ENCODE measurements at regions not wholly inside any gene's neighbourhood (a gene's known extent, or its start where the extent isn't known, plus 50 kb on each side); places are given as distances from the start of the nearest gene placed in this dataset.
A peak's percentile ranks its signal among the peaks of the same experiment; 100 is the strongest.

- peak overlapping the region; percentile 15 for H3K4me3 Mint-ChIP-seq
- POLR2A ChIA-PET, result interaction anchor here (1.0 to 1.5 kb wide), 2 partner anchors 24 to 51 kb away, joined by 5 read pairs; no protein-coding TSS in a partner anchor
- peaks cover 90% of the 10 kb centered on the region for H3K4me1 Mint-ChIP-seq (ENCODE audit: low read depth)
- peak overlapping the region; percentile 60 for H3K27ac Mint-ChIP-seq
- no peaks in the 10 kb centered on the region for H3K9me3 Mint-ChIP-seq (ENCODE audit: insufficient read depth)
- peak; percentile 68 for ATAC-seq
- CTCF ChIA-PET, result interaction anchor here (0.6 to 5.4 kb wide), 6 partner anchors 15 to 300 kb away, joined by 3 to 29 read pairs (median 9); no protein-coding TSS in a partner anchor
- DNase-seq, result peak; percentile 65
- no peaks in the 10 kb centered on the region for H3K27me3 Mint-ChIP-seq (ENCODE audit: low read depth)
- peaks cover 7% of the 10 kb centered on the region for H3K36me3 Mint-ChIP-seq (ENCODE audit: low read depth)
These were observed 293.4 kb upstream of the PTGER4 start for GRCh38 chr5:40386289-40386688.

GRCh38 chr5:40385544-40385943 lies 294.2 kb upstream of the PTGER4 start:
- ChIA-PET CTCF (interaction anchor here (0.9 to 5.4 kb wide), 8 partner anchors 14 to 301 kb away, joined by 3 to 29 read pairs (median 6); no protein-coding TSS in a partner anchor), POLR2A (interaction anchor here (1.5 to 3.1 kb wide), 2 partner anchors 25 to 52 kb away, joined by 5 to 18 read pairs; no protein-coding TSS in a partner anchor)
- Mint-ChIP-seq H3K4me1 (ENCODE audit: low read depth) (peaks cover 83% of the 10 kb centered on the region), H3K27me3 (ENCODE audit: low read depth) (no peaks in the 10 kb centered on the region), H3K4me3 (peak overlapping the region; percentile 15), H3K36me3 (ENCODE audit: low read depth) (peaks cover 7% of the 10 kb centered on the region), H3K9me3 (ENCODE audit: insufficient read depth) (no peaks in the 10 kb centered on the region), H3K27ac (peak overlapping the region; percentile 60)
- DNase-seq, result no peak
- ATAC-seq, result peak; percentile 3

DNA sequence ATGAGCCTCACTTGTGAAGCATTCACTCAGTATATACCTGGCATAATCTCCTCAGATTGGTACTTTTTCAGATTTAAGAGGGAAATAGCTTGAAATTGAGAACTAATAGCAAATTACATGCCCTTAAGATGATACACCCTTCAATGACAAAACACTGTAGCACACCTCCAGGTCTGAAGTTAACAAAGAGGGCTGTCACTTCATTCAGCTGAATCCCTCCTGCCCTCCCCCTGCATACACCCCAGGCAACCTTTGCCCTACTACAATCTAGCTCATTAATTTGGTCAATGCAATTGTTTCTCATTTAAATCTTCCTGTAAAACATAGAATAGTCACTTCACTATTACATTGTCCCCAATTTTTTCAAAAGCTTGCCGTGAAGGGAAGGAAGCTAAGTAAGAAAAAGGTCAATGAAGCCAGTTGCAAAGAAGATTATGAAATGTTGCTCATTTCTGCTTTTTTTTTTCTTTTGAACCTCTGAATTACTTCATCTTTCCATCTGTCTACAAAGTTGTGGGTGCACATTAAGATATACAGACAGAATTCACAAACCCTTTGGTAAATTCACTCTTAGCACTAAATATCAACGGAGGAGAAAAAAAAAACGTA lies 294.8 kb upstream of the PTGER4 start:
- H3K9me3 Mint-ChIP-seq (ENCODE audit: insufficient read depth), result peaks cover 4% of the 10 kb centered on the region
- peaks cover 82% of the 10 kb centered on the region for H3K4me1 Mint-ChIP-seq (ENCODE audit: low read depth)
- no peaks in the 10 kb centered on the region for H3K27me3 Mint-ChIP-seq (ENCODE audit: low read depth)
- ChIA-PET POLR2A (interaction anchor here (1.0 to 3.1 kb wide), 5 partner anchors 16 to 295 kb away, joined by 3 to 18 read pairs (median 4); partner anchors contain the start of gene PTGER4), CTCF (interaction anchor here (0.7 to 5.4 kb wide), 12 partner anchors 15 to 301 kb away, joined by 3 to 29 read pairs (median 4); no protein-coding TSS in a partner anchor)
- peak overlapping the region; percentile 70 for H3K27ac Mint-ChIP-seq
- DNase-seq (no peak), ATAC-seq (peak; percentile 11)
- peak overlapping the region; percentile 3 for H3K4me3 Mint-ChIP-seq
- H3K36me3 Mint-ChIP-seq (ENCODE audit: low read depth), result peaks cover 12% of the 10 kb centered on the region

- H3K27ac Mint-ChIP-seq, result peak overlapping the region; percentile 79
- peaks cover 4% of the 10 kb centered on the region for H3K9me3 Mint-ChIP-seq (ENCODE audit: insufficient read depth)
- H3K36me3 Mint-ChIP-seq (ENCODE audit: low read depth), result peaks cover 18% of the 10 kb centered on the region
- peak overlapping the region; percentile 58 for H3K4me3 Mint-ChIP-seq
- ATAC-seq (peak; percentile 72), DNase-seq (no peak)
- POLR2A ChIA-PET, result interaction anchor here (1.0 to 3.1 kb wide), 4 partner anchors 17 to 296 kb away, joined by 3 to 18 read pairs (median 4); partner anchors contain the start of gene PTGER4
- CTCF ChIA-PET, result interaction anchor here (1.0 to 5.4 kb wide), 10 partner anchors 18 to 300 kb away, joined by 3 to 29 read pairs (median 6); no protein-coding TSS in a partner anchor
- peaks cover 80% of the 10 kb centered on the region for H3K4me1 Mint-ChIP-seq (ENCODE audit: low read depth)
- no peaks in the 10 kb centered on the region for H3K27me3 Mint-ChIP-seq (ENCODE audit: low read depth)
These were observed 295.7 kb upstream of the PTGER4 start for GRCh38 chr5:40383749-40384651.

- Mint-ChIP-seq H3K4me1 (ENCODE audit: low read depth) (peaks cover 81% of the 10 kb centered on the region), H3K36me3 (ENCODE audit: low read depth) (peaks cover 14% of the 10 kb centered on the region), H3K4me3 (no peak overlapping the region), H3K9me3 (ENCODE audit: insufficient read depth) (peaks cover 4% of the 10 kb centered on the region), H3K27ac (no peak overlapping the region), H3K27me3 (ENCODE audit: low read depth) (no peaks in the 10 kb centered on the region)
- DNase-seq (no peak), ATAC-seq (no peak)
- ChIA-PET POLR2A (no interaction called here), CTCF (no interaction called here)
These were observed 297.9 kb upstream of the PTGER4 start for GRCh38 chr5:40381676-40382363.

DNA sequence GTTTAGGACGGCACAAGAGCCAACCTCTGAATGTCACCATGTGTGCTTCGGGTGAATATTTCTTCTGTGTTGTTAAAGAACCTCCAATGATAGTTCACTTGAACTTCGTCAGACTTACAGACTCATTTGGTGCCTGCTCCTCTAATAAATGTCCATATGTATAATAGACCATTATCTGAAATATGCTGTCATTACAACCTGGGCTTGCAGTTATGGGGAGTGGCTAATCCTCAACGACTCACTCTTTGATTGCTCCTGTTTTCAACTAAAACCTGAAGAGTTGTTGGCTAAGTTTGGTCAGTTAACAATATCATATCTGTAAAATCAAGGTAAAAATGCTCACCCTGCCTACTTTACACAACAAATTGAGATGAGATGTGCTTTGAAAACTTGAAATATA lies 298.7 kb upstream of the PTGER4 start:
- CTCF ChIA-PET, result no interaction called here
- H3K27me3 Mint-ChIP-seq (ENCODE audit: low read depth), result no peaks in the 10 kb centered on the region
- peaks cover 76% of the 10 kb centered on the region for H3K4me1 Mint-ChIP-seq (ENCODE audit: low read depth)
- peaks cover 14% of the 10 kb centered on the region for H3K36me3 Mint-ChIP-seq (ENCODE audit: low read depth)
- H3K27ac Mint-ChIP-seq, result no peak overlapping the region
- DNase-seq (no peak), ATAC-seq (no peak)
- POLR2A ChIA-PET, result no interaction called here
- peaks cover 4% of the 10 kb centered on the region for H3K9me3 Mint-ChIP-seq (ENCODE audit: insufficient read depth)
- no peak overlapping the region for H3K4me3 Mint-ChIP-seq

DNA sequence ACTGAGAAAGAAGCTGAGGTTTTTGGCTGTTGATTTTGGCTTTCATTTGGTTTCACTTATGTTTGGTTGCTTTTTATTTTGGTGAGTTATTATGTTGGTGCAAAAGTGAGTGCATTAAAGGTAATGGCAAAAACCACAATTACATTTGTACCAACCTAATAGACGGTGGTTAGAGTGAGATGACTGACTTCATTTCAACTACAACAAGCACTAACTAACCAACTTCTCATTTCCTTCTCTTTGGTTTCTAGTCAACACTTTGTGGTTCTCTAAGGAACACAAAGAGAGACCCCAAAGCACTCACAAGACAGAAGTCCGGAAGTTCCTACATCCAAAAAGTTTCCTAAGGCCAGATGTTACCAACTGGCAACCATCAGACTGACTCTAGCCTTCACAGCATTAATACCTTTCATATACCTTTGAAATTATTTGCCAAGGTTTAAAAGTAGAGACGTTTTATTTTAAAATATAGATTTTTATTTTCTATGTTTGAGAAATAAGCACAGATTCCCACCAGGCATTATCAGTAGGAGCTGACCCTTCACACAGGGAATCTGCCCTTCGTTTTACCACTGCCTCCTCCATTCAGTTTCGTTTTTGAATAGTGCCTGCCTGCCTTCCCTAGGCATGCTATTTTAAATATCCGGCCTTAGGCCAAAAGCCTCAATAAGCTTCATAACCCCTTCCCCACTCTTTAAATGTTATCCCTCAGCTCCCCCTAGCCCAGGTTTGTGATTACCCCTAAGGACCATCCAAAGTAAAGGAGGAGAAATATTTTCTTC lies 301.1 kb upstream of the PTGER4 start:
- peaks cover 52% of the 10 kb centered on the region for H3K4me1 Mint-ChIP-seq (ENCODE audit: low read depth)
- H3K4me3 Mint-ChIP-seq, result peak overlapping the region; percentile 38

GRCh38 chr5:40376566-40376965 lies 303.1 kb upstream of the PTGER4 start:
- Mint-ChIP-seq H3K36me3 (ENCODE audit: low read depth) (peaks cover 14% of the 10 kb centered on the region), H3K27me3 (ENCODE audit: low read depth) (no peaks in the 10 kb centered on the region), H3K4me1 (ENCODE audit: low read depth) (peaks cover 34% of the 10 kb centered on the region), H3K9me3 (ENCODE audit: insufficient read depth) (peaks cover 4% of the 10 kb centered on the region), H3K27ac (no peak overlapping the region), H3K4me3 (no peak overlapping the region)
- DNase-seq (no peak), ATAC-seq (no peak)
- CTCF ChIA-PET, result interaction anchor here (1.1 to 1.4 kb wide), 2 partner anchors 12 to 25 kb away, joined by 3 read pairs; no protein-coding TSS in a partner anchor
- POLR2A ChIA-PET, result interaction anchor here (0.7 kb wide), 1 partner anchor 200 kb away, joined by 3 read pairs; no protein-coding TSS in a partner anchor

More for the DNA sequence above, 301.1 kb upstream of the PTGER4 start:
- POLR2A ChIA-PET, result no interaction called here
- Mint-ChIP-seq H3K27ac (peak overlapping the region; percentile 55), H3K27me3 (ENCODE audit: low read depth) (no peaks in the 10 kb centered on the region), H3K9me3 (ENCODE audit: insufficient read depth) (peaks cover 4% of the 10 kb centered on the region), H3K36me3 (ENCODE audit: low read depth) (peaks cover 14% of the 10 kb centered on the region)
- ATAC-seq, result peak; percentile 79
- DNase-seq, result no peak
- CTCF ChIA-PET, result no interaction called here

DNA sequence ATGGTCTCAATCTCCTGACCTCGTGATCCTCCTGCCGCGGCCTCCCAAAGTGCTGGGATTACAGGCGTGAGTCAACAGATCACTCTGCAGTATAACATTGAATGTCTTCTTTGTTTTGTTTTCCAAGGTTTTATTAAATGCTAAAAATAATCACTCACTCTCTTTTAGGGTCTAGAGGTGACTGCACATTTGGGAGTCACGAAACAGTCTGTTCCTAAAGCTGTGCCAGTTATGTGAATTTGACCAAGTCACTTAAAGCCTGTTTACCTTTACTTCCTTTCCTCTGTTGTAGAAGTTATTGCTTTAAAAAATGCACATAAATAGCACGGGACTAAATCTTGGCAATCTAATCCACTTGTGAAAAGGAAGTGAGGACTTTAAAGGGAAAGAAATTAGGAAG lies 304.9 kb upstream of the PTGER4 start:
- Mint-ChIP-seq H3K4me3 (no peak overlapping the region), H3K36me3 (ENCODE audit: low read depth) (peaks cover 18% of the 10 kb centered on the region), H3K9me3 (ENCODE audit: insufficient read depth) (peaks cover 15% of the 10 kb centered on the region), H3K27me3 (ENCODE audit: low read depth) (no peaks in the 10 kb centered on the region), H3K27ac (no peak overlapping the region), H3K4me1 (ENCODE audit: low read depth) (peaks cover 28% of the 10 kb centered on the region)
- ChIA-PET POLR2A (no interaction called here), CTCF (no interaction called here)
- ATAC-seq, result no peak
- DNase-seq, result no peak

DNA sequence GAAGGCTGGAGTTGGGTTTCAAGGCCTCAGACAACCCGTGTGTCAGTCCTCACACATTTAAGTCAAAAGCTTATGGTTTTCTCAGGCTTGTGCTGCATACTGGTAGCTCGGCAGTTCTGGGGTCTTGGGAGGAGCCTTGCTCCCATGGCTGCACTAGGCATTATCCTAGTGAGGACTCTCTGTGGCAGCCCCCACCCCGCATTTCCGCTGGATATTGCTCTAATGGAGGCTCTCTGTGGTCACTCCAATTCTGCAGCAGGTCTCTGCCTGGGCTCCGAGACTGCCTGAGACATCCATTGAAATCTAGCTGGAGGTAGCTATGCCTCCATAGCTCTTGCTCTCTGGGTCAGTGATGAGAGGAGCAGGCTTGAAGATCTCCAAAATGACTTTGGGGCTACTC lies 311.5 kb upstream of the PTGER4 start:
- ChIA-PET POLR2A (no interaction called here), CTCF (no interaction called here)
- DNase-seq (no peak), ATAC-seq (no peak)
- H3K27me3 Mint-ChIP-seq (ENCODE audit: low read depth), result no peaks in the 10 kb centered on the region
- peaks cover 2% of the 10 kb centered on the region for H3K4me1 Mint-ChIP-seq (ENCODE audit: low read depth)
- H3K36me3 Mint-ChIP-seq (ENCODE audit: low read depth), result peaks cover 26% of the 10 kb centered on the region
- H3K27ac Mint-ChIP-seq, result no peak overlapping the region
- no peak overlapping the region for H3K4me3 Mint-ChIP-seq
- peaks cover 28% of the 10 kb centered on the region for H3K9me3 Mint-ChIP-seq (ENCODE audit: insufficient read depth)

GRCh38 chr5:40367255-40367654 lies 312.5 kb upstream of the PTGER4 start:
- DNase-seq (no peak), ATAC-seq (no peak)
- H3K4me3 Mint-ChIP-seq, result no peak overlapping the region
- CTCF ChIA-PET, result interaction anchor here (1.1 kb wide), 1 partner anchor 339 kb away, joined by 3 read pairs; no protein-coding TSS in a partner anchor
- H3K27ac Mint-ChIP-seq, result no peak overlapping the region
- H3K36me3 Mint-ChIP-seq (ENCODE audit: low read depth), result peaks cover 27% of the 10 kb centered on the region
- POLR2A ChIA-PET, result no interaction called here
- H3K9me3 Mint-ChIP-seq (ENCODE audit: insufficient read depth), result peaks cover 34% of the 10 kb centered on the region
- H3K4me1 Mint-ChIP-seq (ENCODE audit: low read depth), result peaks cover 2% of the 10 kb centered on the region
- no peaks in the 10 kb centered on the region for H3K27me3 Mint-ChIP-seq (ENCODE audit: low read depth)
